HG02759 (cell line): ENCODE measurements at regions not wholly inside any gene's neighbourhood (a gene's known extent, or its start where the extent isn't known, plus 50 kb on each side); places are given as distances from the start of the nearest gene placed in this dataset.

Source experiments
- ATAC-seq: cut with Tn5 transposase; IDR thresholded peaks from one replicate; pipeline ENCODE4 v1.9.1; 2021; ENCODE audit warnings: mild to moderate bottlenecking, moderate library complexity; ENCODE audit not compliant: unreplicated experiment

GRCh38 chr6:170178561-170179477 is 112.1 kb downstream of the DLL1 start:
- ATAC-seq: no peak

DNA sequence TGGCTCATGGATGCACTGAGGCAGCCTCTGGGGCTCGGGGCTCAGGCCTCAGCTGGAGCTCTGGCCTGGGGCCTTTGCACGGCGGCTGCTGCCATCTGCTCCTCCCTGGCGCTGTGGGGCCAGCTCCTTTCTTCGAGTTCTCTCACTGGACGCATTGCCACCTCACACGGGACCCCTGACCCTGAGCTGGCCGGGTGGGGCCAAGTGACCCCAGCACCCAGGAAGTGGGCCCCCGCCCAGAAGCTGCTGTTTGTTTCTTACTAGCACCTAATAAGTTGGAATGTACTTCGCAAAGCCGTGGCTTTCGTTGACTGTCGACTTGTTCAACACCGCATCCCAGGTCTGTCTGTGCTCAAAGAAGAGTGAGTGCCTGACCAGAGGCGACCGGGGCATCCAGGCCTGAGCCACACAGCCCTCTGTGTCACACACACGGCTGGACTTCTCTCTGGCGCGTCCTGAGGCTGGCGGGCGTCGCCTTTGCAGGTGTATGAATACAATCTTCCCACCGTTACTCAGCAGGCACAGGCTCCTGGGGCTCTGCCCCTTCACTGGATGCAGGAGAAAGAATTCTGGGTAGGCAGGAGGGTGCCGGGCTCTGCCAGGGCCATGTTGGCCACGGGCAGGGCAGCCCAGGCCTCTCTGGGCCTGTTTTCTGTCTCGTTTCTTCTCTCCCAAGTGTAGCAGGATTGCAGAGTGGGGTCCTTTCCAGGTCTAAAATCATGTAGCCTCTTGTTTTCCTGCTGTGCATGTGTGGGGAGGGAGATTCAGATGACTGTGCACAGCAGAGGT is 112.9 kb downstream of the DLL1 start:
- no peak for ATAC-seq

- no peak for ATAC-seq
These were observed 113.7 kb downstream of the DLL1 start for GRCh38 chr6:170176898-170177771.

GRCh38 chr6:170176136-170176897 is 114.6 kb downstream of the DLL1 start:
- no peak for ATAC-seq

DNA sequence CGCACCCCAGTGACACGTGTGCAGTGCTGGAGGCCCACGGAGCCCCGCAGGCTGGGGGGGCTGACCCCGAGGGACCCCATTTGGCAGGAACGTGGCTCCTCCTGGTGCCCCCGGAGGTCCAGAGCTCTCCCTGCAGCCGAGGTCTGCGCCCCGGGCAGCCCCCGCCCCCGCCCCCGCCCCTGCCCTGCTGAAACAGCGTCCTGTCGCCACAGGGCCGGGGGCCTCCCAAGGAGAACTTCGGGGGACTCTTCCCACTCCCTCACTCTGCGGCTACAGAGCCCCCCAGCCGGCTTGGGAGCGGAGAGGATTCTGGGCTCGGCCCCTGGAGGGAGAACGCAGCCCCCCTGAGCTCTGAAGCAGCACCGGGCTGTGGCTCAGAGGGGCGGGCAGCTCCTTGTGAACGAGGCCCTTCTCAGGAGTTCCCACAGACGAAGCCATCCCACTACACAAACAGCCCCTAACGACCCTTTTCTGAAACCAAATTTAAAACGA is 115.2 kb downstream of the DLL1 start:
- no peak for ATAC-seq

GRCh38 chr6:170174771-170175643 is 115.9 kb downstream of the DLL1 start:
- ATAC-seq: no peak

GRCh38 chr6:170174124-170174770 is 116.6 kb downstream of the DLL1 start:
- no peak for ATAC-seq

DNA sequence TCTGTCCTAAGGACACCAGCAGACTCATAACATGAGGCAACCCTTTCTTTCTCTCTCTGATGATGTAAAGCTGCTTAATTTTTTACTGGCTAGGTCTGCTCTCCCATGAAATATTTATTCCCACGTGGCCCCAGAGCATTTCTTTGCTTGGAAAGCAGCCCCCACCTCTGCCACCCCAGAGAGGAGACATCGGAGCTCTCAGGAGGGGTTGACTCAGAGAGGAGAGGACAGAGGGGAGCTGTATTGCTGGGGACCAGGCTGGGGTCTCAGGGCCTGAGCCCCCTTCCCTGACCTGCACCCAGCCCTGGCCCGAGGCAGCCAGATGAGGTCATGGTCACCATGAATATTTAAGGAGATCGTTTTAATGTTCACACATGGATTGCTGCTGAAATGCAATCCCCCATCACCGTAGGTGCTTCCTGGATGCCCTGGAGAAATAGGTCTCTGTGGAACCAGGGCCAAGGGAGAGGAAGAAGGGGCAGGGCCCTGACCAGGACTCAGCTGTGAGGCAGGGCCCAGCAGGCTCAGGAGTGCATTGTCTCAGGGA is 117.5 kb downstream of the DLL1 start:
- ATAC-seq: no peak

DNA sequence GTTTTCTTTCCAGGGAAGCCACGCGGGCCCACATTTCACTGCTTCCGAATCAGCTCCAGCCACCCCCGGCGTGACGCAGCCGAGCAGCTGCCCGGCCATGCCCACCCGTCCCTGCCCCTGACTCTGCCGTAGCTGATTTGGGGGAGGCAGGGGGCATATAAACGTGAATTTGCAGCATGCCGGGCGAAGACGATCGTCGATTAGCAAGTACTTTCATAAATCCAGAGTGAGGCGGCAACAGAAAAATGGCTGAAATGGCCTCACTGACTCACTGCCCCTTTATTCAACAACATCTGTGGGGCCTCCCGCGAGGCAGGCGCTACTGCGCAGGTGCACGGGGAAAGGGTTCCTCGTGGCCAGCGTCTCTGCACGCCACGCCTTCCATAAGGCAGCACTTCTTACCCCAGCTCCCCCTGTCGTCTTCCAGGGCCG is 118.0 kb downstream of the DLL1 start:
- no peak for ATAC-seq

GRCh38 chr6:170172392-170172791 is 118.5 kb downstream of the DLL1 start:
- no peak for ATAC-seq

GRCh38 chr6:170167657-170168159 is 123.2 kb downstream of the DLL1 start:
- ATAC-seq: no peak

- ATAC-seq: no peak
These were observed 124.3 kb downstream of the DLL1 start for GRCh38 chr6:170166511-170167122.

- no peak for ATAC-seq
These were observed 125.3 kb downstream of the DLL1 start for GRCh38 chr6:170165471-170166117.

DNA sequence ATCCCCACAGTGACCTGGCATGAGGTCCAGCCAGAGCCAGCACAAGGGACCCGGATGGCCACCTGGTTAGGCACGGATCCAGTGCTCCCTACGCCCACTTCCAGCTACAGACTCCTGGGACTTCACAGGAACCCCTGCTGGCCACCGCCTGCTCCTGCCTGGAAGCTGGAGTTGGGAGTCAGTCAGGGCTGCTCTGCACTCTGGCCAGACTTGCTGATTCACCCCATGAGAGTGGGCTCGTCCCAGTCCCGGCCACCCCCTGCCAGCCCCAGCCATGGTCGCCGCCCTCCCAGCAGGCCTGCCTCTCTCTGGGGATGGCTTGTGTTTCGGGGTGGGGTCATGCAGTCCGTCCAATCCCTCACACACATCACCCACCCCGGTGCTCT is 125.8 kb downstream of the DLL1 start:
- no peak for ATAC-seq

GRCh38 chr6:170164271-170164900 is 126.5 kb downstream of the DLL1 start:
- no peak for ATAC-seq

GRCh38 chr6:170163405-170164170 is 127.3 kb downstream of the DLL1 start:
- no peak for ATAC-seq
